ENCODE measurements at regions not wholly inside any gene's neighbourhood (a gene's known extent, or its start where the extent isn't known, plus 50 kb on each side); places are given as distances from the start of the nearest gene placed in this dataset.

GRCh38 chr4:41883988-41884734, 51.1 kb upstream of the TMEM33 start:
- H3K36me3 ChIP-seq, result no peaks in the 10 kb centered on the region
- H3K9me3 ChIP-seq, result no peaks in the 10 kb centered on the region
- TF ChIP-seq, protein P1, sequence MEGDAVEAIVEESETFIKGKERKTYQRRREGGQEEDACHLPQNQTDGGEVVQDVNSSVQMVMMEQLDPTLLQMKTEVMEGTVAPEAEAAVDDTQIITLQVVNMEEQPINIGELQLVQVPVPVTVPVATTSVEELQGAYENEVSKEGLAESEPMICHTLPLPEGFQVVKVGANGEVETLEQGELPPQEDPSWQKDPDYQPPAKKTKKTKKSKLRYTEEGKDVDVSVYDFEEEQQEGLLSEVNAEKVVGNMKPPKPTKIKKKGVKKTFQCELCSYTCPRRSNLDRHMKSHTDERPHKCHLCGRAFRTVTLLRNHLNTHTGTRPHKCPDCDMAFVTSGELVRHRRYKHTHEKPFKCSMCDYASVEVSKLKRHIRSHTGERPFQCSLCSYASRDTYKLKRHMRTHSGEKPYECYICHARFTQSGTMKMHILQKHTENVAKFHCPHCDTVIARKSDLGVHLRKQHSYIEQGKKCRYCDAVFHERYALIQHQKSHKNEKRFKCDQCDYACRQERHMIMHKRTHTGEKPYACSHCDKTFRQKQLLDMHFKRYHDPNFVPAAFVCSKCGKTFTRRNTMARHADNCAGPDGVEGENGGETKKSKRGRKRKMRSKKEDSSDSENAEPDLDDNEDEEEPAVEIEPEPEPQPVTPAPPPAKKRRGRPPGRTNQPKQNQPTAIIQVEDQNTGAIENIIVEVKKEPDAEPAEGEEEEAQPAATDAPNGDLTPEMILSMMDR (IDR thresholded peaks at IDR 0.05), result no peak
- no peak overlapping the region for H3K27ac ChIP-seq
- no peak overlapping the region for H3K4me3 ChIP-seq
- DNase-seq (no peak), ATAC-seq (no peak)
- H3K4me1 ChIP-seq, result peaks cover 15 to 23% of the 10 kb centered on the region in 2 donors
- peaks cover 42 to 83% of the 10 kb centered on the region in 2 donors for H3K27me3 ChIP-seq
- intact Hi-C loops (cut with DNase I), result no loop called here

DNA sequence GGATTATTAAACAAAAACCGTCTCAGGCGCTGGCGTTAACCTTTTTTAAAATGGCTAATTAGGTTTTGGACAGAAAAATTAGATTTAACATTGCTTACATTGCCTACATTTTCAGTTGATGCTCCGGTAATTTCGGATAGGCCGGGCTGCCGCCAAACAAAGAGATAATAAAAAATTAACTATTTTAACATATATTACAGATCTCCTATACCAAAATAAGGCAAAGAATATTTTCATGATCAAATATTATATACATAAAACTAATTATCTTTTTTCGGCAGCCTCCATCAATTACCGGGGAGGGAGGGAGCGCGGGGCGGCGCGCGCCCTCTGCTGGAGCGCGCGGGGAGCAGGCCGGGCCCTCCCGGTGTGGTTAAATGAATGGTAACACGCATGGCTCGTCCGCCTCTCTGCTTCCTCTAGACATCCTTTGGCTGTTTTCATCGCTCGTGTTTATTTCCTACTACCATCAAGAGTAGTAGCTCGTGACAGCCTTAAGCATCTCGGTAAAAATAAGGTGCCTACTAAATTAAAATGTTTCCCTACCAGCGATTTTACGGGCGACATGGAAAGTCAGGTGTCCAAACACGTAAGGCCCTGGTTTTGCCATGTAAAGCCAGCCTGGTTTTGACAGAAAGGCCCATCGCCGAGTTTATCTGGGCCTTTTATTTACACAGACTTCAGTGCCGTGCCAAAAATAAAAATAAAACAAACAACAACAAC, 52.4 kb upstream of the TMEM33 start:
- intact Hi-C loops (cut with DNase I), result no loop called here
- peak; percentile 93 for ATAC-seq
- Histone ChIP-seq H3K9me3 (no peaks in the 10 kb centered on the region), H3K36me3 (no peaks in the 10 kb centered on the region), H3K4me1 (peaks cover 15 to 23% of the 10 kb centered on the region in 2 donors), H3K27me3 (peaks cover 56 to 96% of the 10 kb centered on the region in 2 donors), H3K4me3 (peak overlapping the region; percentile 3 to 26), H3K27ac (no peak overlapping the region)
- TF ChIP-seq, protein P1 (IDR thresholded peaks at IDR 0.05), result peak; percentile 90 to 97
- DNase-seq, result peak in 2 of 4 donors; percentile 46 to 92

GRCh38 chr4:41881981-41882624, 53.1 kb upstream of the TMEM33 start:
- H3K4me3 ChIP-seq, result peak overlapping the region; percentile 3 to 26
- H3K27me3 ChIP-seq, result peaks cover 63 to 99% of the 10 kb centered on the region in 2 donors
- ATAC-seq (peak; percentile 36), DNase-seq (peak in 1 of 4 donors; percentile 77)
- no peak overlapping the region for H3K27ac ChIP-seq
- no peaks in the 10 kb centered on the region for H3K36me3 ChIP-seq
- no peaks in the 10 kb centered on the region for H3K9me3 ChIP-seq
- peaks cover 15 to 23% of the 10 kb centered on the region in 2 donors for H3K4me1 ChIP-seq
- intact Hi-C loops (cut with DNase I), result no loop called here
- TF ChIP-seq, protein P1 (IDR thresholded peaks at IDR 0.05), result no peak

- Histone ChIP-seq H3K36me3 (no peaks in the 10 kb centered on the region), H3K27me3 (peaks cover 71 to 99% of the 10 kb centered on the region in 2 donors), H3K4me3 (peak overlapping the region; percentile 9 to 26), H3K4me1 (peaks cover 15 to 23% of the 10 kb centered on the region in 2 donors), H3K27ac (no peak overlapping the region), H3K9me3 (no peaks in the 10 kb centered on the region)
- DNase-seq (peak in 1 of 4 donors; percentile 70), ATAC-seq (no peak)
- intact Hi-C loops (cut with DNase I), result no loop called here
- TF ChIP-seq, protein P1 (IDR thresholded peaks at IDR 0.05), result no peak
Observed at GRCh38 chr4:41880840-41881831, 54.1 kb upstream of the TMEM33 start.

Measured in left lung (tissue), 4 donors.